ENCODE measurements at regions not wholly inside any gene's neighbourhood (a gene's known extent, or its start where the extent isn't known, plus 50 kb on each side); places are given as distances from the start of the nearest gene placed in this dataset.

- Histone ChIP-seq H3K79me2 (ENCODE audit: insufficient read depth, low read depth, low read length) (no peaks in the 10 kb centered on the region), H3K9me2 (ENCODE audit: insufficient read depth, low read length) (no peaks in the 10 kb centered on the region), H3K4me2 (ENCODE audit: low read length) (no peak overlapping the region), H3K36me3 (ENCODE audit: insufficient read depth, low read length) (no peaks in the 10 kb centered on the region), H3K27ac (ENCODE audit: low read depth, low read length, poor library complexity, severe bottlenecking) (no peak overlapping the region), H3K4me3 (ENCODE audit: low read depth, low read length, poor library complexity, severe bottlenecking) (no peak overlapping the region), H2AFZ (ENCODE audit: low read length) (no peak overlapping the region), H3K4me1 (ENCODE audit: insufficient read depth, low read length, poor library complexity, severe bottlenecking) (peaks cover 19% of the 10 kb centered on the region), H3K9me3 (ENCODE audit: low read length) (no peaks in the 10 kb centered on the region), H4K20me1 (ENCODE audit: insufficient read depth, low read length) (no peaks in the 10 kb centered on the region)
- intact Hi-C loops (cut with micrococcal nuclease; ENCODE audit: unreplicated experiment) = no loop called here
- no peak for TF ChIP-seq CTCF (conservative IDR thresholded peaks at IDR 0.05; ENCODE audit: low read length)
- TF ChIP-seq EZH2phosphoT487 (IDR thresholded peaks at IDR 0.05; ENCODE audit: borderline replicate concordance, low read depth, low read length) = no peak
- BruUV-seq (replicated peaks) = no TSS peak
- DNase-seq (ENCODE audit: low spot score) = no peak
- CTCF ChIA-PET (ENCODE audit: unreplicated experiment) = no interaction called here
- POLR2A ChIA-PET = interaction anchor here (0.6 kb wide), 1 partner anchor 773 kb away, joined by 4 read pairs; no protein-coding TSS in a partner anchor
Observed at GRCh38 chr11:127071606-127072005, 71.0 kb upstream of the KIRREL3 start.

GRCh38 chr11:127070808-127071207 is 70.2 kb upstream of the KIRREL3 start:
- Histone ChIP-seq H3K4me1 (ENCODE audit: insufficient read depth, low read length, poor library complexity, severe bottlenecking) (peaks cover 19% of the 10 kb centered on the region), H3K79me2 (ENCODE audit: insufficient read depth, low read depth, low read length) (no peaks in the 10 kb centered on the region), H3K9me3 (ENCODE audit: low read length) (no peaks in the 10 kb centered on the region), H3K36me3 (ENCODE audit: insufficient read depth, low read length) (no peaks in the 10 kb centered on the region), H3K4me2 (ENCODE audit: low read length) (no peak overlapping the region), H3K4me3 (ENCODE audit: low read depth, low read length, poor library complexity, severe bottlenecking) (no peak overlapping the region), H3K27ac (ENCODE audit: low read depth, low read length, poor library complexity, severe bottlenecking) (no peak overlapping the region), H2AFZ (ENCODE audit: low read length) (no peak overlapping the region), H4K20me1 (ENCODE audit: insufficient read depth, low read length) (no peaks in the 10 kb centered on the region), H3K9me2 (ENCODE audit: insufficient read depth, low read length) (no peaks in the 10 kb centered on the region)
- intact Hi-C loops (cut with micrococcal nuclease; ENCODE audit: unreplicated experiment) = no loop called here
- ChIA-PET POLR2A (no interaction called here), CTCF (ENCODE audit: unreplicated experiment) (no interaction called here)
- no peak for DNase-seq (ENCODE audit: low spot score)
- TF ChIP-seq CTCF (conservative IDR thresholded peaks at IDR 0.05; ENCODE audit: low read length) (no peak), EZH2phosphoT487 (IDR thresholded peaks at IDR 0.05; ENCODE audit: borderline replicate concordance, low read depth, low read length) (no peak)
- BruUV-seq (replicated peaks) = no TSS peak

GRCh38 chr11:127066401-127067090 is 66.0 kb upstream of the KIRREL3 start:
- no TSS peak for BruUV-seq (replicated peaks)
- H3K4me3 ChIP-seq (ENCODE audit: low read depth, low read length, poor library complexity, severe bottlenecking) = no peak overlapping the region

More at GRCh38 chr11:127066401-127067090, 66.0 kb upstream of the KIRREL3 start:
- POLR2A ChIA-PET = no interaction called here
- Histone ChIP-seq H3K36me3 (ENCODE audit: insufficient read depth, low read length) (no peaks in the 10 kb centered on the region), H3K4me1 (ENCODE audit: insufficient read depth, low read length, poor library complexity, severe bottlenecking) (no peaks in the 10 kb centered on the region), H3K79me2 (ENCODE audit: insufficient read depth, low read depth, low read length) (no peaks in the 10 kb centered on the region), H3K9me3 (ENCODE audit: low read length) (no peaks in the 10 kb centered on the region), H3K9me2 (ENCODE audit: insufficient read depth, low read length) (no peaks in the 10 kb centered on the region), H3K27ac (ENCODE audit: low read depth, low read length, poor library complexity, severe bottlenecking) (no peak overlapping the region), H3K4me2 (ENCODE audit: low read length) (no peak overlapping the region), H4K20me1 (ENCODE audit: insufficient read depth, low read length) (no peaks in the 10 kb centered on the region), H2AFZ (ENCODE audit: low read length) (no peak overlapping the region)
- CTCF ChIA-PET (ENCODE audit: unreplicated experiment) = no interaction called here
- no peak for DNase-seq (ENCODE audit: low spot score)
- intact Hi-C loops (cut with micrococcal nuclease; ENCODE audit: unreplicated experiment) = no loop called here
- TF ChIP-seq CTCF (conservative IDR thresholded peaks at IDR 0.05; ENCODE audit: low read length) (no peak), EZH2phosphoT487 (IDR thresholded peaks at IDR 0.05; ENCODE audit: borderline replicate concordance, low read depth, low read length) (no peak)
